ENCODE measurements at regions not wholly inside any gene's neighbourhood (a gene's known extent, or its start where the extent isn't known, plus 50 kb on each side); places are given as distances from the start of the nearest gene placed in this dataset.

DNA sequence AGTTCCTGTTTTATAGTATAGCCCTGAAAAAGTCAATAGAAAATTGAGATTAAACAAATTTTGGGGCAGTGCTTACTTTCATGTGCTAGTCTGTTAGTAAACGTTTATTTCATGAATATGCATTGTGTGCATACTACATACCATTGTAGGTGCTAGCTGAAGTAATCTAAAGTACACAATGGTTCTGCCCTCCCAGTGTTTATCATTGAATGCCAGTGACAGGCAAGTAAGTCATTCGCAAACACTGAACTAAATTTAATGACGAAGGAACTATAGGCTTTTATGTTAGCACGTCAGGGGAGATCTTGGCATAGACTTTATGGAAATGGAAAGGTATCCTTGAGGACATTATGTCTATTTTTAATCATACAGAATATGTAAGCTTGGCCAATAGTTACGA lies 426.9 kb upstream of the EPHA5 start:
- no peaks in the 10 kb centered on the region for H3F3A ChIP-seq (ENCODE audit: control insufficient read depth, insufficient read depth)
- H3K79me2 ChIP-seq (ENCODE audit: control insufficient read depth, low read length) = no peaks in the 10 kb centered on the region
- no peak overlapping the region for H3K27ac ChIP-seq (ENCODE audit: low read depth, low read length)
- H3K36me3 ChIP-seq (ENCODE audit: control insufficient read depth, low read length) = no peaks in the 10 kb centered on the region
- H4K20me1 ChIP-seq (ENCODE audit: control insufficient read depth, insufficient read depth, low read depth, low read length) = no peaks in the 10 kb centered on the region
- TF ChIP-seq, protein P1, sequence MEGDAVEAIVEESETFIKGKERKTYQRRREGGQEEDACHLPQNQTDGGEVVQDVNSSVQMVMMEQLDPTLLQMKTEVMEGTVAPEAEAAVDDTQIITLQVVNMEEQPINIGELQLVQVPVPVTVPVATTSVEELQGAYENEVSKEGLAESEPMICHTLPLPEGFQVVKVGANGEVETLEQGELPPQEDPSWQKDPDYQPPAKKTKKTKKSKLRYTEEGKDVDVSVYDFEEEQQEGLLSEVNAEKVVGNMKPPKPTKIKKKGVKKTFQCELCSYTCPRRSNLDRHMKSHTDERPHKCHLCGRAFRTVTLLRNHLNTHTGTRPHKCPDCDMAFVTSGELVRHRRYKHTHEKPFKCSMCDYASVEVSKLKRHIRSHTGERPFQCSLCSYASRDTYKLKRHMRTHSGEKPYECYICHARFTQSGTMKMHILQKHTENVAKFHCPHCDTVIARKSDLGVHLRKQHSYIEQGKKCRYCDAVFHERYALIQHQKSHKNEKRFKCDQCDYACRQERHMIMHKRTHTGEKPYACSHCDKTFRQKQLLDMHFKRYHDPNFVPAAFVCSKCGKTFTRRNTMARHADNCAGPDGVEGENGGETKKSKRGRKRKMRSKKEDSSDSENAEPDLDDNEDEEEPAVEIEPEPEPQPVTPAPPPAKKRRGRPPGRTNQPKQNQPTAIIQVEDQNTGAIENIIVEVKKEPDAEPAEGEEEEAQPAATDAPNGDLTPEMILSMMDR (IDR thresholded peaks at IDR 0.05; ENCODE audit: low read depth, low read length, poor library complexity, severe bottlenecking) = no peak
- TF ChIP-seq EZH2phosphoT487 (IDR thresholded peaks at IDR 0.05; ENCODE audit: borderline replicate concordance, low read length) = no peak
- H3K9me2 ChIP-seq (replicated peaks; ENCODE audit: control insufficient read depth, low read length) = no peaks in the 10 kb centered on the region
- no peak overlapping the region for H3K4me2 ChIP-seq (ENCODE audit: low read length)
- no peaks in the 10 kb centered on the region for H3K4me1 ChIP-seq (ENCODE audit: control insufficient read depth, low read length)
- H3K9me3 ChIP-seq (ENCODE audit: control insufficient read depth, insufficient read depth, low read length) = no peaks in the 10 kb centered on the region
- H3K4me3 ChIP-seq (ENCODE audit: low read length) = no peak overlapping the region
- no peaks in the 10 kb centered on the region for H3K27me3 ChIP-seq (ENCODE audit: control insufficient read depth, low read length)

DNA sequence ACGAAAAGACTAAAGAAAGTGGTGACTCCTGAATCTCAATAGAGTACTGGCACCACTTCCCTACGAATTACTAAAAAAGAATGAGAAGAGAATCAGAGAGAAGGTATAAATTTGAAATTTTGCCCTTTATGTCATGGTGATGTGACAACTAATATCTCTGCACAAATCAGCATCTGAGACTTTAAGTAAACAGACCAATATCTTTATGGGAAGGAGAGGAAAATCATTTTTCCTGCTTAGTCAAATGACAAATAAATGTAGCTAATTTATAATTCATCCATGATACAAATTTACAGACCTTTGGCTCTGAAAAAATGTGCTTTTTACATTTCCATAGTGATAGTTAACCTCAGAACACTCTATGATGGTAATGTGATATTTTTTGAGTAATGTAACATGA lies 424.8 kb upstream of the EPHA5 start:
- Histone ChIP-seq H3K27ac (ENCODE audit: low read depth, low read length) (no peak overlapping the region), H3K4me2 (ENCODE audit: low read length) (no peak overlapping the region), H3K9me2 (replicated peaks; ENCODE audit: control insufficient read depth, low read length) (no peaks in the 10 kb centered on the region), H4K20me1 (ENCODE audit: control insufficient read depth, insufficient read depth, low read depth, low read length) (no peaks in the 10 kb centered on the region), H3K79me2 (ENCODE audit: control insufficient read depth, low read length) (no peaks in the 10 kb centered on the region), H3K27me3 (ENCODE audit: control insufficient read depth, low read length) (no peaks in the 10 kb centered on the region), H3K4me1 (ENCODE audit: control insufficient read depth, low read length) (no peaks in the 10 kb centered on the region), H3K4me3 (ENCODE audit: low read length) (no peak overlapping the region), H3K9me3 (ENCODE audit: control insufficient read depth, insufficient read depth, low read length) (no peaks in the 10 kb centered on the region), H3K36me3 (ENCODE audit: control insufficient read depth, low read length) (no peaks in the 10 kb centered on the region), H3F3A (ENCODE audit: control insufficient read depth, insufficient read depth) (no peaks in the 10 kb centered on the region)
- TF ChIP-seq EZH2phosphoT487 (IDR thresholded peaks at IDR 0.05; ENCODE audit: borderline replicate concordance, low read length) = no peak
- TF ChIP-seq, protein P1 (IDR thresholded peaks at IDR 0.05; ENCODE audit: low read depth, low read length, poor library complexity, severe bottlenecking) = no peak

DNA sequence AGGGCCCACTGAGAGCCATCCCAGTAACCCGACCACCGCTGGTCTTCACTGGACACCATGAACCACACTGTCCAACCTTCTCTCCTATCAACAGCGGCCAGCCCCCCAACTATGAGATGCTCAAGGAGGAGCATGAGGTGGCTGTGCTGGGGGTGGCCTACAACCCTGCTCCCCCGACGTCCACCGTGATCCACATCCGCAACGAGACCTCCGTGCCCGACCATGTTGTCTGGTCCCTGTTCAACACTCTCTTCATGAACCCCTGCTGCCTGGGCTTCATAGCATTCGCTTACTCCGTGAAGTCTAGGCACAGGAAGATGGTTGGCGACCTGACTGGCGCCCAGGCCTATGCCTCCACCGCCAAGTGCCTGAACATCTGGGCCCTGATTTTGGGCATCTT lies 423.8 kb upstream of the EPHA5 start:
- Histone ChIP-seq H3F3A (ENCODE audit: control insufficient read depth, insufficient read depth) (no peaks in the 10 kb centered on the region), H3K4me2 (ENCODE audit: low read length) (no peak overlapping the region), H3K4me1 (ENCODE audit: control insufficient read depth, low read length) (no peaks in the 10 kb centered on the region), H4K20me1 (ENCODE audit: control insufficient read depth, insufficient read depth, low read depth, low read length) (no peaks in the 10 kb centered on the region), H3K4me3 (ENCODE audit: low read length) (no peak overlapping the region), H3K27ac (ENCODE audit: low read depth, low read length) (no peak overlapping the region), H3K9me2 (replicated peaks; ENCODE audit: control insufficient read depth, low read length) (no peaks in the 10 kb centered on the region), H3K36me3 (ENCODE audit: control insufficient read depth, low read length) (no peaks in the 10 kb centered on the region), H3K27me3 (ENCODE audit: control insufficient read depth, low read length) (no peaks in the 10 kb centered on the region), H3K9me3 (ENCODE audit: control insufficient read depth, insufficient read depth, low read length) (no peaks in the 10 kb centered on the region), H3K79me2 (ENCODE audit: control insufficient read depth, low read length) (no peaks in the 10 kb centered on the region)
- TF ChIP-seq, protein P1 (IDR thresholded peaks at IDR 0.05; ENCODE audit: low read depth, low read length, poor library complexity, severe bottlenecking) = no peak
- TF ChIP-seq EZH2phosphoT487 (IDR thresholded peaks at IDR 0.05; ENCODE audit: borderline replicate concordance, low read length) = no peak

DNA sequence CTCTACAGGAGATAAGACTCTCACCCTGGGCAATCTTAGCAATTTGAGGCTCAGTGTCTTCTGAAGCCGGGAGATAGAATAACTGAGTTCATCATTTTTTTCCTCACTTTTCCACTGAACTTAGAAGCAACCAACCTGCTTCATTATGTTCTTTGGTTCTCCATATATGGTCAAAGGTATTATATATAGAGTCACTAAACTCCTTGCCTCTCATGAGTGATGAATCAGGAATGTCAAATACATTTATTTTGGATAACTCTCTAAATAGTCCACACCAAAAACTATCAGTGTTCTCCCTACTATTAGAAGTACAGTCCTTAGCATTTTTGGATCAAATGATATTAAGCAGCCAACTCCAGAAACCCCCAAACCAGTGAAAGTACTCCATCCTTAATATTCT lies 421.5 kb upstream of the EPHA5 start:
- Histone ChIP-seq H3K79me2 (ENCODE audit: control insufficient read depth, low read length) (no peaks in the 10 kb centered on the region), H3F3A (ENCODE audit: control insufficient read depth, insufficient read depth) (no peaks in the 10 kb centered on the region), H4K20me1 (ENCODE audit: control insufficient read depth, insufficient read depth, low read depth, low read length) (no peaks in the 10 kb centered on the region), H3K27ac (ENCODE audit: low read depth, low read length) (no peak overlapping the region), H3K4me1 (ENCODE audit: control insufficient read depth, low read length) (no peaks in the 10 kb centered on the region), H3K4me2 (ENCODE audit: low read length) (no peak overlapping the region), H3K9me3 (ENCODE audit: control insufficient read depth, insufficient read depth, low read length) (no peaks in the 10 kb centered on the region; the same call in 1 of the 2 replicates), H3K9me2 (replicated peaks; ENCODE audit: control insufficient read depth, low read length) (no peaks in the 10 kb centered on the region), H3K36me3 (ENCODE audit: control insufficient read depth, low read length) (no peaks in the 10 kb centered on the region), H3K4me3 (ENCODE audit: low read length) (no peak overlapping the region), H3K27me3 (ENCODE audit: control insufficient read depth, low read length) (no peaks in the 10 kb centered on the region)
- no peak for TF ChIP-seq EZH2phosphoT487 (IDR thresholded peaks at IDR 0.05; ENCODE audit: borderline replicate concordance, low read length)
- TF ChIP-seq, protein P1 (IDR thresholded peaks at IDR 0.05; ENCODE audit: low read depth, low read length, poor library complexity, severe bottlenecking) = no peak
